ENCODE measurements at regions not wholly inside any gene's neighbourhood (a gene's known extent, or its start where the extent isn't known, plus 50 kb on each side); places are given as distances from the start of the nearest gene placed in this dataset.
"Not testable (repeated sequence)": the region's sequence is repeated elsewhere in the genome, so short reads cannot be mapped to it uniquely, and the experiment has no call there.

- TF ChIP-seq EZH2phosphoT487 (IDR thresholded peaks at IDR 0.05; ENCODE audit: low read depth), result no peak
- no peak for TF ChIP-seq CTCF (IDR thresholded peaks at IDR 0.05; ENCODE audit: low read depth, low read length)
- H3K4me1 ChIP-seq (ENCODE audit: low read length), result no peaks in the 10 kb centered on the region
- H3K27ac ChIP-seq (ENCODE audit: low read length), result no peak overlapping the region
- H3K36me3 ChIP-seq (replicated peaks; ENCODE audit: low read depth, low read length), result no peaks in the 10 kb centered on the region
- no peak overlapping the region for H3K9ac ChIP-seq (ENCODE audit: low read length)
- no peak overlapping the region for H3K4me2 ChIP-seq (ENCODE audit: low read length)
- no peak overlapping the region for H2AFZ ChIP-seq (ENCODE audit: low read depth, low read length)
- H3K4me3 ChIP-seq (ENCODE audit: low read length), result no peak overlapping the region
- no peaks in the 10 kb centered on the region for H3K9me3 ChIP-seq (ENCODE audit: insufficient read depth, low read length)
- H4K20me1 ChIP-seq (ENCODE audit: insufficient read depth, low read length), result no peaks in the 10 kb centered on the region
- H3K27me3 ChIP-seq (ENCODE audit: low read depth, low read length), result no peaks in the 10 kb centered on the region
- no peaks in the 10 kb centered on the region for H3K79me2 ChIP-seq (ENCODE audit: low read length)
Observed at GRCh38 chr13:90329641-90330040, 1017.8 kb upstream of the MIR17HG start.

GRCh38 chr13:90331974-90332373 lies 1015.5 kb upstream of the MIR17HG start:
- no peaks in the 10 kb centered on the region for H3K4me1 ChIP-seq (ENCODE audit: low read length)
- H3K9me3 ChIP-seq (ENCODE audit: insufficient read depth, low read length), result no peaks in the 10 kb centered on the region
- TF ChIP-seq EZH2phosphoT487 (IDR thresholded peaks at IDR 0.05; ENCODE audit: low read depth) (no peak), CTCF (IDR thresholded peaks at IDR 0.05; ENCODE audit: low read depth, low read length) (no peak)
- no peak overlapping the region for H2AFZ ChIP-seq (ENCODE audit: low read depth, low read length)
- H3K9ac ChIP-seq (ENCODE audit: low read length), result no peak overlapping the region
- no peak overlapping the region for H3K4me2 ChIP-seq (ENCODE audit: low read length)
- no peaks in the 10 kb centered on the region for H4K20me1 ChIP-seq (ENCODE audit: insufficient read depth, low read length)
- H3K4me3 ChIP-seq (ENCODE audit: low read length), result no peak overlapping the region
- no peak overlapping the region for H3K27ac ChIP-seq (ENCODE audit: low read length)
- no peaks in the 10 kb centered on the region for H3K36me3 ChIP-seq (replicated peaks; ENCODE audit: low read depth, low read length)
- H3K27me3 ChIP-seq (ENCODE audit: low read depth, low read length), result no peaks in the 10 kb centered on the region
- no peaks in the 10 kb centered on the region for H3K79me2 ChIP-seq (ENCODE audit: low read length)

GRCh38 chr13:90336507-90336906 lies 1011.0 kb upstream of the MIR17HG start:
- no peak overlapping the region for H3K4me3 ChIP-seq (ENCODE audit: low read length)

GRCh38 chr13:90341348-90341747 lies 1006.1 kb upstream of the MIR17HG start:
- not testable (repeated sequence) for H3K4me3 ChIP-seq (ENCODE audit: low read length); H3K36me3 ChIP-seq (replicated peaks; ENCODE audit: low read depth, low read length); H3K4me2 ChIP-seq (ENCODE audit: low read length); H4K20me1 ChIP-seq (ENCODE audit: insufficient read depth, low read length); H3K4me1 ChIP-seq (ENCODE audit: low read length); H3K79me2 ChIP-seq (ENCODE audit: low read length); H3K9me3 ChIP-seq (ENCODE audit: insufficient read depth, low read length); H2AFZ ChIP-seq (ENCODE audit: low read depth, low read length); H3K9ac ChIP-seq (ENCODE audit: low read length); H3K27me3 ChIP-seq (ENCODE audit: low read depth, low read length); H3K27ac ChIP-seq (ENCODE audit: low read length)

More at GRCh38 chr13:90336507-90336906, 1011.0 kb upstream of the MIR17HG start:
- H4K20me1 ChIP-seq (ENCODE audit: insufficient read depth, low read length), result no peaks in the 10 kb centered on the region
- no peaks in the 10 kb centered on the region for H3K36me3 ChIP-seq (replicated peaks; ENCODE audit: low read depth, low read length)
- H3K9me3 ChIP-seq (ENCODE audit: insufficient read depth, low read length), result no peaks in the 10 kb centered on the region
- no peak overlapping the region for H3K9ac ChIP-seq (ENCODE audit: low read length)
- no peak overlapping the region for H3K27ac ChIP-seq (ENCODE audit: low read length)
- no peaks in the 10 kb centered on the region for H3K27me3 ChIP-seq (ENCODE audit: low read depth, low read length)
- H3K79me2 ChIP-seq (ENCODE audit: low read length), result no peaks in the 10 kb centered on the region
- peak overlapping the region; percentile 56; the same call in 1 of the 2 replicates for H2AFZ ChIP-seq (ENCODE audit: low read depth, low read length)
- no peak overlapping the region for H3K4me2 ChIP-seq (ENCODE audit: low read length)
- TF ChIP-seq CTCF (IDR thresholded peaks at IDR 0.05; ENCODE audit: low read depth, low read length) (no peak), EZH2phosphoT487 (IDR thresholded peaks at IDR 0.05; ENCODE audit: low read depth) (no peak)
- no peaks in the 10 kb centered on the region for H3K4me1 ChIP-seq (ENCODE audit: low read length)

- not testable (repeated sequence) for H2AFZ ChIP-seq (ENCODE audit: low read depth, low read length); H3K4me2 ChIP-seq (ENCODE audit: low read length); H3K79me2 ChIP-seq (ENCODE audit: low read length); H3K36me3 ChIP-seq (replicated peaks; ENCODE audit: low read depth, low read length); H3K4me3 ChIP-seq (ENCODE audit: low read length); H3K27me3 ChIP-seq (ENCODE audit: low read depth, low read length); H3K4me1 ChIP-seq (ENCODE audit: low read length); H3K27ac ChIP-seq (ENCODE audit: low read length); H3K9me3 ChIP-seq (ENCODE audit: insufficient read depth, low read length); H4K20me1 ChIP-seq (ENCODE audit: insufficient read depth, low read length); H3K9ac ChIP-seq (ENCODE audit: low read length)
Observed at GRCh38 chr13:90348477-90349136, 998.9 kb upstream of the MIR17HG start.

All from OCI-LY3 (cell line).